ENCODE measurements at regions not wholly inside any gene's neighbourhood (a gene's known extent, or its start where the extent isn't known, plus 50 kb on each side); places are given as distances from the start of the nearest gene placed in this dataset.

- H3K4me1 Mint-ChIP-seq (ENCODE audit: unreplicated experiment): no peaks in the 10 kb centered on the region
- H3K36me3 Mint-ChIP-seq (ENCODE audit: low read depth, unreplicated experiment): no peaks in the 10 kb centered on the region
- no peak overlapping the region for H3K4me3 Mint-ChIP-seq (ENCODE audit: unreplicated experiment)
- no peak for TF ChIP-seq CTCF (IDR thresholded peaks at IDR 0.05; ENCODE audit: unreplicated experiment)
- no peak for DNase-seq (ENCODE audit: low spot score)
- no peaks in the 10 kb centered on the region for H3K27me3 Mint-ChIP-seq (ENCODE audit: unreplicated experiment)
- no peaks in the 10 kb centered on the region for H3K9me3 Mint-ChIP-seq (ENCODE audit: unreplicated experiment)
- H3K27ac Mint-ChIP-seq (ENCODE audit: unreplicated experiment): no peak overlapping the region
These were observed 85.0 kb downstream of the LLPH start for GRCh38 chr12:66045506-66045905.

GRCh38 chr12:66044731-66045130 lies 85.8 kb downstream of the LLPH start:
- Mint-ChIP-seq H3K27me3 (ENCODE audit: unreplicated experiment) (no peaks in the 10 kb centered on the region), H3K4me1 (ENCODE audit: unreplicated experiment) (no peaks in the 10 kb centered on the region), H3K27ac (ENCODE audit: unreplicated experiment) (no peak overlapping the region), H3K36me3 (ENCODE audit: low read depth, unreplicated experiment) (no peaks in the 10 kb centered on the region), H3K4me3 (ENCODE audit: unreplicated experiment) (no peak overlapping the region), H3K9me3 (ENCODE audit: unreplicated experiment) (no peaks in the 10 kb centered on the region)
- no peak for TF ChIP-seq CTCF (IDR thresholded peaks at IDR 0.05; ENCODE audit: unreplicated experiment)
- DNase-seq (ENCODE audit: low spot score): no peak

DNA sequence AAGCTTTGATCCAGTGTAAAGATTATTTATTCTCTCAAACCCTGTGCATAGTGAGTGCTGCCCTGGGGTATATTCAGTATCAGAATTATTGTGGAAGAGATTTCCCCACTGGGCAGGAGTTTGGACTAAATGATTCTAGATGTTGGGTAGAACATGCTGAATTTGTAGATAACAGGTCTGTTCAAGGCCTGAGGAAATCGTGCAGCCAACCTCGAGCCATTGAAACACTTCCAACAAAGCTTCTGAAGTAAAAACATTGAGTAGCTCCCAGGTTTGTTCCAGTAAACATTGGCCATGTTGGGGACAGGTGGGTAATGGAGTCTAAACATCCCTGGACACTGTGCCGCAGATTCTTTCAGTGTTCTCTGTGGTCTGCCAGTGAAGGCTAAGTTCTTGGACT lies 87.5 kb downstream of the LLPH start:
- Mint-ChIP-seq H3K36me3 (ENCODE audit: low read depth, unreplicated experiment) (no peaks in the 10 kb centered on the region), H3K4me3 (ENCODE audit: unreplicated experiment) (no peak overlapping the region), H3K4me1 (ENCODE audit: unreplicated experiment) (no peaks in the 10 kb centered on the region), H3K27ac (ENCODE audit: unreplicated experiment) (no peak overlapping the region), H3K27me3 (ENCODE audit: unreplicated experiment) (no peaks in the 10 kb centered on the region), H3K9me3 (ENCODE audit: unreplicated experiment) (no peaks in the 10 kb centered on the region)
- no peak for TF ChIP-seq CTCF (IDR thresholded peaks at IDR 0.05; ENCODE audit: unreplicated experiment)
- DNase-seq (ENCODE audit: low spot score): no peak

DNA sequence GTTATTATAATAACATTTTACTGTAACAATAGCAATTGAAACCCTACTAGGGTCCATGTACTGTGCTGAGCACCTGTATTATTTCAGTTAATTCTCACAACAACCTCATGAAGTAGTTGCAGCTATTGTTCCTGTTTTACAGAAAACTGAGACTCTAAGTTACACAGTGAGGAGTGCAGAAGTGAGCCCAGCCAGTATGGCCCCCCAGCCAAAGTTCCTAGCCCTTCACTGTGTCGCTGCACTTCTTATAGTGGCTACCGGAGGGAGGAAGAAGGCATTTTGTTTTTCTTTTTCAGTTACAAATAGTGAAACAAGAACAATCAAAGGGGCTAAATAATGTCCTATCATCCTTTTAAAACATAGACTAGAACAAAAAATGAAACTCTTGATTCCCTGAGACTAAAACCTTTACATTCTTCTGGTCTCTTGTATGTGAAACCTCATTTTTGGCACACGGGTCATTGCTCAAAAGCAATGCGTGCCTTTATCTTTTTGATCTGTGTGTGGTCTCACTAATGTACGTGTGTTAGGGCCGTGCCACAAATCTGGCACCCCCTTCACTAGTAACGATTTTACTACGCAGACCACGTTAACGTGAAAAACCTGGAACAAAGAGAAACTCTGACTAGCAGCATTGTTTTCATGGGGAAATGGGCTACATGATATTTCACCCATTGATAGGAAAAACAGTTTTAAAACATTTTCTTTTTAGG lies 88.7 kb downstream of the LLPH start:
- H3K9me3 Mint-ChIP-seq (ENCODE audit: unreplicated experiment): no peaks in the 10 kb centered on the region
- no peaks in the 10 kb centered on the region for H3K36me3 Mint-ChIP-seq (ENCODE audit: low read depth, unreplicated experiment)
- no peak for DNase-seq (ENCODE audit: low spot score)
- H3K4me3 Mint-ChIP-seq (ENCODE audit: unreplicated experiment): no peak overlapping the region
- no peaks in the 10 kb centered on the region for H3K4me1 Mint-ChIP-seq (ENCODE audit: unreplicated experiment)
- no peak for TF ChIP-seq CTCF (IDR thresholded peaks at IDR 0.05; ENCODE audit: unreplicated experiment)
- H3K27me3 Mint-ChIP-seq (ENCODE audit: unreplicated experiment): no peaks in the 10 kb centered on the region
- H3K27ac Mint-ChIP-seq (ENCODE audit: unreplicated experiment): no peak overlapping the region

GRCh38 chr12:66036317-66036716 lies 94.2 kb downstream of the LLPH start:
- DNase-seq (ENCODE audit: low spot score): no peak
- no peak overlapping the region for H3K27ac Mint-ChIP-seq (ENCODE audit: unreplicated experiment)
- H3K9me3 Mint-ChIP-seq (ENCODE audit: unreplicated experiment): no peaks in the 10 kb centered on the region
- no peak overlapping the region for H3K4me3 Mint-ChIP-seq (ENCODE audit: unreplicated experiment)
- no peaks in the 10 kb centered on the region for H3K27me3 Mint-ChIP-seq (ENCODE audit: unreplicated experiment)
- no peaks in the 10 kb centered on the region for H3K36me3 Mint-ChIP-seq (ENCODE audit: low read depth, unreplicated experiment)
- H3K4me1 Mint-ChIP-seq (ENCODE audit: unreplicated experiment): peaks cover 2% of the 10 kb centered on the region
- no peak for TF ChIP-seq CTCF (IDR thresholded peaks at IDR 0.05; ENCODE audit: unreplicated experiment)
